ENCODE measurements at regions not wholly inside any gene's neighbourhood (a gene's known extent, or its start where the extent isn't known, plus 50 kb on each side); places are given as distances from the start of the nearest gene placed in this dataset.

- TF ChIP-seq CTCF (IDR thresholded peaks at IDR 0.05): no peak
- TF ChIP-seq POLR2A (IDR thresholded peaks at IDR 0.05): no peak
These were observed 253.4 kb upstream of the ANKH start for GRCh38 chr5:15124871-15125568.

Data from uterus (tissue), 2 donors.